HG02970 (cell line): ENCODE measurements at regions not wholly inside any gene's neighbourhood (a gene's known extent, or its start where the extent isn't known, plus 50 kb on each side); places are given as distances from the start of the nearest gene placed in this dataset.

Source experiments
- ATAC-seq: cut with Tn5 transposase; IDR thresholded peaks from one replicate; pipeline ENCODE4 v1.9.1; 2021; ENCODE audit warnings: mild to moderate bottlenecking, moderate library complexity, moderate number of reproducible peaks; ENCODE audit not compliant: unreplicated experiment, low FRiP score

DNA sequence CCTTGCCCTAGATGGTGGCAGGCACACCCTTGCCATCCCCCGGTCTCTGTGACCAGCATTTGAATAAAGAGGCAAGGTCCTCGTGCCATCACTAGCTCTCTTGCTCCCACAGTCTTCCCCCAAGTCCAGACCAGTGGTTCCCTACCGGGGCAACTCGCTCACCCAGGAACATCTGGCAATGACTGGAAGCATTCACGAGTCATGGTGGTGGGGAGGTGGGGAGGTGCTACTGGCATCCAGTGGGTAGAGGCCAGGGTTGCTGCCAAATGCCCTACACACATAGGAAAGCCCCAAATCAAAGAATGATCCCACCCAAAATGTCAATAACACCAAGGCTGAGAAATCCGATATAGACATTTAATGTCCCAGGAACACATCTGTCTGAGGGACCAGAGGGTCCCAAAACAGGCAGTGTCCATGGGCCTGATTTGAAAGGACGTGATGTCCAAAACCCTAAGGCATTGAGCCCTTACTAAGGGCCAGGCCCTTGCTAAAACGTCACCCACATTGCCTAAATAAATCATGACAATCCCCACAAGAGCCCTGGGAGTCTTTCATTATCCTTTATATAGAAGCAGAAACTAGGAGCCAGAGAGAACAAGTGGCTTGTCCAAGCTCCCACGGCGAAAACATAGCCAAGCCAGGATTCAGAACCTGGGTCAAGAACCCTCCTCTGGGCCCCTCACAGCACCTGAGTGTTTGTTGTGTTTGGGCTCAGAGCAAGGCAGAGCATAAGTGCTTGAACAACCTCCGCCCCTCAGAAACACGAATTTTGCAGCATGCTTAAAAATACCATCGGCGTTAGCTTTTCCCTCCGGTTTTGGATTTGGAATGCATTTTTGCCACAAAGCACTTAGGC is 119.3 kb upstream of the WWC1 start:
- no peak for ATAC-seq

DNA sequence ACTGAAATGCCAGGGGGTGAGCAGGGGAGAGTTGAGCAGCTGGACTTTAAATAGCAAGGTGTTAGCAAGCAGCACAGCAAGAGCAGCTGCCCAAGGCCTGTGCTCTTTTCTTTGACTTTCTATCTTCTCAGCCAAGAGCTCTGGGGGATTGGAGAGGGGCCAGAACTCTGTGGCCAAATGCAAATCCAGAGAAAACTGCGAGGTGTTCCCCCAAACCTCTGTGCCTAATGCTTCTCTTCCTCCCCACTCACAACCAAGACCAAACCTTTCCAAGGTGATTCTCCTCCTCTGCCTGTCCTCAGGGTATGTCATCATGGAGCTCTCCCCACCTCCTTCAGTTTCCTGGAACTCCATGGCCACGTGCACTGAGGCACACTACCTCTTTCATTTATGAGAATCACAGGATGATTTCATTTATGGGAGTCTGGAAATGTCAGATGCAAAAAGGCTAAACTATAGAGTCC is 118.7 kb upstream of the WWC1 start:
- no peak for ATAC-seq

DNA sequence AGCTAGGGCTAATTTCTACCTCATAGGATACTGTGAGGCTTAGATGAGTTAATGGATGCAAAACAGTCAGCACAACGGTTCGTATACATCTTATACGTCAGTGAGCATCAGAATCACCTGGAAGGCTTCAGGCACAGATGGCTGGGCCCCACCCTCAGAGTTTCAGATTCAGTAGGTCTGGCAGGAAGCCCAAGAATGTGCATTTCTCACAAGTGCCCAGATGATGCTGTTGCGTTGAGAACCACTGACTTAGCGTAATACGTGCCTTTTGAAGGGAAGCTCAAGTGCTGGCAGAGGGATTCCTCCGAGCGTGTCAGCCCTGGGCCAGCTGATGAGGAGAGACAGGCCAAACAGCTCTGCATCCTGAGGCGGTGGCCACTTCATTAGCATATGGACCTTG is 117.1 kb upstream of the WWC1 start:
- ATAC-seq = no peak

GRCh38 chr5:168176251-168176650 is 115.2 kb upstream of the WWC1 start:
- ATAC-seq = no peak

GRCh38 chr5:168176941-168177340 is 114.5 kb upstream of the WWC1 start:
- no peak for ATAC-seq

GRCh38 chr5:168177831-168178450 is 113.5 kb upstream of the WWC1 start:
- ATAC-seq = no peak

- ATAC-seq = no peak
These were observed 112.3 kb upstream of the WWC1 start for GRCh38 chr5:168179192-168179593.

DNA sequence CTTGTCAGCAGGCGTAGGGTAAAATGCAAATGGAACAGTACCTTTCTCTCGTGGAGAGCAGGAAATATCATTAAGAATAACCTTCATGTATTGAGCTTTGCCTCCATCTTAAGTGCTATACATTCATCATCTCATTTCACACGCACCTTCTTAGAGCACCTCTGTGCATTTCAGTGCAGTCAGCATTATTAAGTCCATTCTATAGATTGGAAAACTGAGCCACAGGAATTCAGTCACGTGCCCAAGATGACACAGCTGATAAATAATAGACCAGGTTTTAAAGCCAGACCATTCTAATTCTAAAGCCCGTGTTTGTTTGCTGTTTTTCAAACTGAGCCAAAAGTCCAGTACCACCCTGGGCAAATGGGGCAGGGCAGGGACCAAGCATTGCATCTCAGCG is 109.2 kb upstream of the WWC1 start:
- ATAC-seq = no peak

- no peak for ATAC-seq
These were observed 107.3 kb upstream of the WWC1 start for GRCh38 chr5:168184103-168184502.

GRCh38 chr5:168186289-168187074 is 105.0 kb upstream of the WWC1 start:
- no peak for ATAC-seq

- ATAC-seq = no peak
These were observed 103.8 kb upstream of the WWC1 start for GRCh38 chr5:168187614-168188013.

GRCh38 chr5:168188182-168188581 is 103.3 kb upstream of the WWC1 start:
- ATAC-seq = no peak

DNA sequence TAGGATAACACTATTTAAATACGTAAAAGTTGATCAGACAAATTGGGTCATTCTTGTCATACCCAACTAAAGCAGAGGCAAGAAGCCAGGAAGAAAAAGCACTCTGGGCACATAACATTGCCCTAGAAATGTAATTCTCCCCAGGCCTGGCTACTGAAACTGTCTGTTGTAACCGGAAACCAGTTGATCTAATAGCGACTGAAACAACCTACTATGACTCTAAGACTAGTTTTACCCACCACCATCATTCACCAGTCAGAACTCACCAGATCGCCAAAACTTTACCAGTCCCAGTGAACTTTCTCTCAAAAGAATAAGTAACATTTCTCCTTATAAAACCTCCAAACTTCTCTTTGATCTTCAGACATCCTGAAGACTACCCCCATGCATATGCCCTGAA is 99.3 kb upstream of the WWC1 start:
- ATAC-seq = no peak

- ATAC-seq = no peak
These were observed 97.8 kb upstream of the WWC1 start for GRCh38 chr5:168193493-168194250.

DNA sequence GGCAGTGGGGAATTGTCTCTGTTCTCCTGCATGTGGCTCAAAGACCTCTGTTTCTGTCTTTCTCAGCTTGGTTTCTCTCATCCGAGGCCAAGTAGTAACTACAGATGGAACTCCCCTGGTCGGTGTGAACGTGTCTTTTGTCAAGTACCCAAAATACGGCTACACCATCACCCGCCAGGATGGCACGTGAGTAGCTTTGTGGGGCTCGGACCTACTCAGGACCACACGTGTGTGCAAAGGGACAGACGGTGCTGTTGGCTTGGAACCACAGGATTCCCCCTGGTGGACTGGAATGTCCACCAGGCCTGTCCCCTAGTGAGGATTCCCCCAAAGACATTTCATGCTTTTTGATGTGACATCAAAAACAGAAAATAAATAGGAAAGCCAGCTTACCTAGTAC is 96.3 kb upstream of the WWC1 start:
- ATAC-seq = no peak

GRCh38 chr5:168198359-168198758 is 93.1 kb upstream of the WWC1 start:
- no peak for ATAC-seq

GRCh38 chr5:168202996-168203395 is 88.4 kb upstream of the WWC1 start:
- no peak for ATAC-seq

DNA sequence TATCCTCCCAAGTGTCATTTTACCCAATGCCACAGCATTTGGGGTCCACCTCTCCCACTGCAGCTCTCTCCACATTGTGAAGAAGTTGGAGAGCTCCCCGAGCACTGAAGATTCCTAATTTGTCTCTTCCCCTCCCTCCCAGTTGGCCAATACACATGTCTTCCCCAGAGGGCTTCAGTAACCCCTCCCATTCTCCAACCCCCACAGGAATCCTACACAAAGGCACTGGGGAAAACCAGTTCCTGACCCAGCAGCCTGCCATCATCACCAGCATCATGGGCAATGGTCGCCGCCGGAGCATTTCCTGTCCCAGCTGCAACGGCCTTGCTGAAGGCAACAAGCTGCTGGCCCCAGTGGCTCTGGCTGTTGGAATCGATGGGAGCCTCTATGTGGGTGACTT is 87.3 kb upstream of the WWC1 start:
- no peak for ATAC-seq

- ATAC-seq = no peak
These were observed 83.9 kb upstream of the WWC1 start for GRCh38 chr5:168207450-168208029.
